ENCODE measurements at regions not wholly inside any gene's neighbourhood (a gene's known extent, or its start where the extent isn't known, plus 50 kb on each side); places are given as distances from the start of the nearest gene placed in this dataset.

GRCh38 chr17:83144421-83145357, 65.3 kb downstream of the METRNL start:
- peak in 1 of 3 donors; percentile 57 for DNase-seq

- DNase-seq: no peak
Observed at GRCh38 chr17:83145358-83145738, 65.9 kb downstream of the METRNL start.

- no peak for DNase-seq
Observed at GRCh38 chr17:83145831-83146230, 66.4 kb downstream of the METRNL start.

- DNase-seq: no peak
Observed at GRCh38 chr17:83146347-83146746, 66.9 kb downstream of the METRNL start.

GRCh38 chr17:83147280-83147679, 67.9 kb downstream of the METRNL start:
- no peak for DNase-seq

GRCh38 chr17:83148317-83149028, 69.1 kb downstream of the METRNL start:
- DNase-seq: no peak

- DNase-seq: no peak
Observed at GRCh38 chr17:83149029-83149725, 69.8 kb downstream of the METRNL start.

- no peak for DNase-seq
Observed at GRCh38 chr17:83149761-83150251, 70.4 kb downstream of the METRNL start.

GRCh38 chr17:83150369-83151055, 71.1 kb downstream of the METRNL start:
- no peak for DNase-seq

- no peak for DNase-seq
Observed at GRCh38 chr17:83151056-83151441, 71.6 kb downstream of the METRNL start.

- DNase-seq: peak in 1 of 3 donors; percentile 63
Observed at GRCh38 chr17:83151442-83152226, 72.2 kb downstream of the METRNL start.

- DNase-seq: no peak
Observed at GRCh38 chr17:83152227-83152744, 72.9 kb downstream of the METRNL start.

GRCh38 chr17:83152745-83153611, 73.6 kb downstream of the METRNL start:
- DNase-seq: peak; percentile 52 to 82 (median 71)

- no peak for DNase-seq
Observed at GRCh38 chr17:83153681-83154310, 74.4 kb downstream of the METRNL start.

- no peak for DNase-seq
Observed at GRCh38 chr17:83154311-83155127, 75.1 kb downstream of the METRNL start.

GRCh38 chr17:83155128-83156121, 76.0 kb downstream of the METRNL start:
- DNase-seq: peak in 1 of 3 donors; percentile 27

- no peak for DNase-seq
Observed at GRCh38 chr17:83156408-83156807, 77.0 kb downstream of the METRNL start.

Data from muscle of back (tissue), 3 donors.